Hematopoietic multipotent progenitor cell (in vitro differentiated cells): ENCODE measurements at regions not wholly inside any gene's neighbourhood (a gene's known extent, or its start where the extent isn't known, plus 50 kb on each side); places are given as distances from the start of the nearest gene placed in this dataset.
A peak's percentile ranks its signal among the peaks of the same experiment; 100 is the strongest.

ENCODE experiments used
- DNase-seq, 3 donors: peaks; one replicate each; pipeline ENCODE4 v3.0.0-alpha.2; 2011 to 2015; ENCODE audit warnings: low read depth in 2 of 3, low spot score in 2 of 3

DNA sequence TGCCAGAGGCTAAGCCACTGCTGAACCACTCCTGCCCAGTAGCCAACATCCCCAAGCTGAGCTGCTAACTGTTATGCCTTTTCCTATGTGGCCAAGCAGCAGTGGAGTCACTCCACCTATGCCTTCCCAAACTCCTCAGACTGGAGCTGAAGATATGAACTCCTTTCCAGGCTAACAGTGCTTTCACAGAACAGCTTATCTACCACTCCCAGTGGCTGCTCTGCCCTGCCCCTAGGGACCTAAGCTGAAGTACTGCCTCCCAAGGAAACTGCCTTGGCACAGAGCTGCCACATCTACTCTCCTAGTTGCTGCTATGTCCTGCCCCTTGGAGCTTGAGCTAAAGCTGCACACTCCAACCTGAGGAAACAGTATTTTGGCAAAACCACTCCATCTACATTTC is 275.9 kb downstream of the RBM43 start:
- DNase-seq: no peak

GRCh38 chr2:150983314-150983897 is 278.3 kb downstream of the RBM43 start:
- no peak for DNase-seq

DNA sequence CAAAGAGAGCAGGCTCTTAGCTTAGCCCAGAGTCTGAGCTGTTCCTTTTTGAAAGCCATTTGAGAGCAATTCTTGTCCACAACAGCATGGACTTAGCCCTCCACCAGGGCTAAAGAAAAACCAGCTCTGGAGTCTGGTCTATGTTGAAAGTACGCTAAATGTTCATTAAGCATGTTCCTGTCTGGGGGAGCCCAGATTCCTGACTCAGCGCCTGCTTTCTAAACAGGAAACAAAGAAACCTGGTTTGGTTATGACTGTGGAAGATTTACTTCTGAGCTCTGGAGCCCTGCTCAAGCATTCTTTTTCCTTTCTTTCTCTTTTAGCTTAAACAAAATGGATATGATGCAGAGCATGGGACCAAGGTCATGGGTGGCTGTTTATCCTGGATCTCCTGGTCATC is 279.8 kb downstream of the RBM43 start:
- peak in 1 of 3 donors; percentile 1 for DNase-seq

- no peak for DNase-seq
These were observed 283.6 kb downstream of the RBM43 start for GRCh38 chr2:150978053-150978452.

GRCh38 chr2:150977296-150977695 is 284.4 kb downstream of the RBM43 start:
- no peak for DNase-seq

DNA sequence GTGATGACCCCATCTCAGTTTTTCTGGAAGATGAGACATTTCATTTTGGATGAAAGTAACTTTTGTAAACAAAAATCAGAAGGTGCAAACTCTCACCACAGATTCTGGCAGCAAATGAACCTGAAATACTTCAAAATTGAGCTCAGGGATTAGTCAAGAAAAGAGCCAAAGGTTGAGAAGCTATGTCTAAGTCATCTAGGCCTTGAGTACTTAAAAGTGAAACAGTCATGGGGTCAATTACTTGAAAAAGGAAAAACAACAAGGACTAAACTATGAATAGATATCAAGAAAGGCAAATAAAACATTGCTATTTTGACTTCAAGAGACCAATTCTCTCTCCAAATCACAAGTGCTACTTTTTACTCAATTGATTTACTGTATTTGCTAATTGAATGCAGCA is 285.1 kb downstream of the RBM43 start:
- no peak for DNase-seq

DNA sequence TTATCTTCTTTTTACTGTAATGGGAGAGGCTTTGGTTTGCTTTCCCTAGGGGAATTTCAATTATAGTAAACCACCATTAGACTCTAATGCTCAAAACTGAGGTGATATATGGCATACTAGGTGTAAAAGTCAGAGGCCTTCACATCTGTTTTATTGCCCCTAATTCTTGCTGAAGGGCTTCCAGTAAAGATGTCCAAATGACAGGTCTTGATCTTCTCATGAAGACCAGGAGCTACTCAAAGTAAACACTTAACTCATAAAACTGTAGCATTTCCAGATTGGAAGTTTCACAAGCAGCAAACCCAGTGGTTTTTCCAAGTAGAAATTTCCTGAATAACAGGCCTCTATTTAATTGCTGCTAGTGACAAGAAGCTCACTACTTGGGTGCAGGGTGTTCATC is 286.8 kb downstream of the RBM43 start:
- DNase-seq: no peak

DNA sequence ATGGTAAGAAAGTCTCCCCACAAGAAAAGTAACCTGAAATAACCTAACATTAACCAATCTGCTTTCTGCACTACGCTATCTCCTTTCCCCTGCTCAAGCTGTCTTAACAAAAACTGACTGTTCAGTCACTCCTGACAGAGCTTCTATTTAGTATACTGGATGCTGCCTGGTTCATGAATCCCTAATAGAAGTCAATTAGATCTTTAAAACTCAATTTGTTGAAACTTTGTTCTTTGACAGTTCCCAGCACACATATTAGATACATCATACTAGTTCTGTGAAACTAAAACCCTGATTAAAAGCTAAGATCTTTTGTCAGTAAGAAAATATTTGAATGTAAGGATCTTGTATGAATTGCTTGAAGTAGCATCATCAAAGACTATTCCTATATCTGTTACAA is 287.4 kb downstream of the RBM43 start:
- no peak for DNase-seq

DNA sequence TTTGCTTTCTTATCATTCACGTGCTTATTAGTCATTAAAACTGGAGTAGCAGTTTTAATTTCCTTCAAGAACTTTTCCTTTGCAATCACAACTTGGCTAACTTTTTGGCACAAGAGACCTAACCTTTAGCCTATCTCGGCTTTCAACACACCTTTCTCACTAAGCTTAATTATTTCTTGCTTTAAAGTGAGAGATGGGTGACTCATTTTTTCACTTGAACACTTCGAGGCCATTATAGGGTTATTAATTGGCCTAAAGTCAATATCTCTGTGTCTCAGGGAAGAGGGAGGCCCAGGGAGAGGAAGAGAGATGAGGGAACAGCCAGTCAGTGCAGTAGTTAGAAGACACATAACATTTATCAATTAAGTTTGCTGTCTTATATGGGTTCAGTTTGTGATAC is 289.8 kb downstream of the RBM43 start:
- no peak for DNase-seq

DNA sequence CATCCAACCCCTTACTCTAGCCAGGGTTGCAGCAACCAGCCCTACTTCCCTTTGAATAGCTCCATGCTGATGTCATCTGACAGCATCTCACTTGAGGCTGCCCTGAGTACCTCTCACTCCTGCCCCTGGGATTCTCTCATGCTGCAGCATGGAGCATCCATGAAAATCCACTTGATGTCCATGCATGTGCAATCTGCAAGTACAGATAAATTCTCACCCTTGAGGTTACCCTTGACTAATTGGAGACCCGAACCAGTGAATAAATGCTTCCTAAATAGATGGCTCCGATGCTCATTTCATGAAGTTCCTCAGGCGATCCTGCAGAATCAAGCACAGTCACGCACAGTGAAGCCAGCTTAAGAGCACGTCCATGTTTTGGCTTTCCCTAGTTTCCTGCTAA is 298.3 kb downstream of the RBM43 start:
- DNase-seq: no peak

- no peak for DNase-seq
These were observed 306.4 kb downstream of the RBM43 start for GRCh38 chr2:150955231-150955630.

DNA sequence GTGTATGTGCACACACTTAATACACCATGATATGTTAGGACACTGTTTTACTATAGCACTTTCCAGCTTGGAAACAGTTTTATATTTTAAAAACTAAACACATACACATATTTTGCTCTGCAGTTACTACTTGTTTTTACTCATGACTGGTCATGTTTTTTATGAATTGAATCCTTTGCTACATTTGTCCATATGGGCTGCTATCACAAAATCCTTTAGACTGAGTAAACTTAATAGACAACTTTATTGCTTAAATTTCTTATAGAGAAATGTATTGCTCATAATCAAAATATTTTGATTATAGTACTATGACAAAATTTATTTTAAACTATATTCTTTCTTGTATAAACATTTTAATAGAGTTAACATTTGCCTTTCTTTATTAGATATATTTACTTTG is 314.8 kb downstream of the RBM43 start:
- DNase-seq: no peak

- DNase-seq: no peak
These were observed 317.3 kb downstream of the RBM43 start for GRCh38 chr2:150944315-150944714.

- DNase-seq: no peak
These were observed 322.6 kb downstream of the RBM43 start for GRCh38 chr2:150939087-150939486.

GRCh38 chr2:150938527-150938926 is 323.1 kb downstream of the RBM43 start:
- DNase-seq: no peak

DNA sequence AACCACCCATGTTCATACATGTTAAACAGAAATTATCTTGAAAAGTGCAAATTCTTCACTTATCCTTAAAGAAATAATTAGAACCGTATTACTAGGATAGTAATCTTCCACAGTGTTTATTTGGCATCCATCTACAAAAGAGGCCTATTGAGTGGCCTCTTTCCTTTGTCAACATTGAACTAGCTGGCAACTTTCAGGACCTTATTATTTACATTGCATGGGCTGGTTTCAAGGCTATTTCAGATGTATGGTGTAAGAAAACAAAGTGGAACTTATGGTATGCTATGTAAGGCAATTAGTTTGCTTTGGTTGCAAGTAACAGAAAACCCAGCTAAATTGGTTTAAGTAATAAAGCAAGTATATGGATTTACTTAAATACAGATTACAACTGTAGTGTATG is 324.6 kb downstream of the RBM43 start:
- no peak for DNase-seq

DNA sequence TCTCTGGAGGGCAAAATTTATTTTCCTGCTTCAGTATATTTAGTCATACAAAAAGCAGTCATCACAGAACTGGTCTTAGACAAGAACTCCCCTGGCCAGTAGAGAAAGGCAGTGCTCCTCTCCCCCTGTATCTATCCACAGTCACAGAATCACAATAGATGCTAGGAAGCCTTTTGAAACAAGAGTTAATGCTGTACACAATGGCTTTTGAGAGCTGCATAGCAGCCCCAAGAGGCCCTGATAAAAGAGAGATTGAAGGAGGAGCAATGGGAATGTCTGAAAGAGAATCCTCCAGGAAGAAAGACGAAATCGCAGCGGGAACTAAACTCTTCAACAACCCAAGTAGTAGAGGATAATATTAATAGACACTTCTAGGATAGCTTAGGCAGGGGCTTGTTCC is 330.2 kb downstream of the RBM43 start:
- no peak for DNase-seq

- DNase-seq: no peak
These were observed 336.1 kb downstream of the RBM43 start for GRCh38 chr2:150925611-150926010.

DNA sequence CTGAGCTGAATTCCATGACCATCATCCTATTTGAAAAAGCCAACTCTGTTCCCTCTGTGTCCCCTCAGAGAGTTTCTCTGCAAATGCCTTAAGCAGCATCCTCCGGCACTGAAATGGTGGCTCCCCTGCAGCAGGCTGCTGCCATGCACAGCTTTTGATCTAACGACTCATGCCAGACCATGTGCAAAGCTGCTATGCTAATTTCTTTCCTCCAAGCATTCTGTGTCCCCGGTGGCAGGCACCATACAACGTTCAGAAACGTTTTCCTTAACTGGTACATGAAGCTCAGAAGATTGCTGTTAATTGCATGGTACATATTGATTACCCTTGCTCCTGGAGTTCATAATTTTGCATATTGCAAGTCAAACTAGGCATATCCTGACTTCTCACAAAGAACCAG is 336.8 kb downstream of the RBM43 start:
- no peak for DNase-seq

DNA sequence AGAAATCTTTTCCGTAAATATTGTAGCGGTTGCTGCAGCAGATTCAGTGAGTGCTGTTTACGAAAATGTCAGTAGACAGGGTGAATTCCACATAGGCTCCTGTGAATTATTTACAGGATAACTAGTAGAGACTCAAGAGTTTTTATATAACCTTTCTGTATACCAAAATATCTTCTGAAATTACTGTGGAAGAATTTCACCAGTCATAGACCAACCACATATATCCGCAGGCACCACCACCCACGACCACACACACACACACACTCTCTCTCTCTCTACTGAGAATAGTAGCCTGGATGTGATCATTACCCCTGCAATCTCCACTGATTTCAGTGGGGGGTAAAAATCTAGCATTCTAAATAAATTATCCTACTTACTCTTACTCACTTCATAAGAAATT is 341.8 kb downstream of the RBM43 start:
- DNase-seq: no peak

GRCh38 chr2:150917961-150918713 is 343.5 kb downstream of the RBM43 start:
- no peak for DNase-seq

DNA sequence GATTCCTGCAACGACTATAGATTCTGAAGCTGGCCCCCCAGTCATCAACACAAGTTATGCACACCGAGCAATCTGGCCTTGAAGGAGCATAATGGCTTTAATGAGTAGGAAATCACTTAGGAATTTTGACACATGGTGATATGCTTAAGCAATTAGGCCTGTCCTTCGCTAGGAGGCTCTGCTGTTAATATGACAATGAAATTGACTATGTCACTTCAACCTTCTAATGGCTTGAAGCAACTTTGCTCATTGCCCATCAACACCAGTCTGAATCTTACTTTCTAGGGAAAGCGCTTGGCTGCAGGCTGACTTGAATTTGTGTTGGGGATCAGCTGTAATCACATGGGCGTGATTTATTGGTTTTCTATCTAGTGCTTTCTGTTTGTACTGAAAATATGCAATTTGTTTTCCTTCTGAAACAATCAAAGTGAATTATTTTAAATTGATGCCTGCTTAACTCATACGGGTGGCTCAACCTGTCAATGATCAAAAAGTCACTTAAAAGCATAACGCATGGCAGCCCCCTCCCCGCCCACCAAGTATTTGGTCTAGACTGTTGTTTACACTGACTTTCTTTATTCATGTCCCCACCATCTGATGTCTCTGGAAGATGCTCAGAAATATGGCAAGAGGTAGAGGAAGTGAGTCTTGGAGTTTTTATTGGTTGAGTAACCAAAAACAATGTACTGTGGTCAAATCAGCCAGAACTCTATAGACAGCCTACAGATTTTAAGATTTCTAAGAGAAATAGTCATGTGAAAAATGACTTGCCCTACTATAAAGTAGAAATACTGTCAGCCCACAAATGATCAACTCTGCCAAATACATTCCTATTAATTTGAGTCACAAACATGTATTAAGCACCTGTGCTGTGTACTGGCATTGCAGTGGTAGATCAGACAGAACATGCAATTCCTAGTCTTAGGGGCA is 344.9 kb downstream of the RBM43 start:
- no peak for DNase-seq
